Activated B cell treated with CpG ODN at 0.5 μM for 24 hours (primary cell): ENCODE measurements at regions not wholly inside any gene's neighbourhood (a gene's known extent, or its start where the extent isn't known, plus 50 kb on each side); places are given as distances from the start of the nearest gene placed in this dataset.

Experiments
- ATAC-seq: fragments of 200-7000 bp; cut with Tn5 transposase; one replicate; pipeline ENCODE4 v1.10.0; 2021; ENCODE audit warnings: low read depth, mild to moderate bottlenecking, moderate library complexity
- CTCF ChIA-PET: fragments of 350-600 bp; sonication (Branson Sonifier 250); formaldehyde crosslinking; loops from one replicate; lab custom pipeline; 2021; ENCODE audit warnings: antibody characterized with exemption; lab: Charles Lee
- POLR2A ChIA-PET: fragments of 350-600 bp; sonication (Branson Sonifier 250); formaldehyde crosslinking; loops from one replicate; lab custom pipeline; 2021; ENCODE audit warnings: antibody characterized with exemption; lab: Charles Lee
- DNase-seq: peaks from one replicate; pipeline ENCODE4 v3.0.0; 2022
- H3K27ac Mint-ChIP-seq: one replicate; pipeline ENCODE4 v1.8.0; 2020; ENCODE audit warnings: mixed read lengths
- H3K27me3 Mint-ChIP-seq: one replicate; pipeline ENCODE4 v1.8.0; 2021; ENCODE audit warnings: mixed read lengths
- H3K36me3 Mint-ChIP-seq: one replicate; pipeline ENCODE4 v1.8.0; 2021; ENCODE audit warnings: low read depth, mixed read lengths
- H3K4me1 Mint-ChIP-seq: one replicate; pipeline ENCODE4 v1.8.0; 2021; ENCODE audit warnings: mixed read lengths
- H3K4me3 Mint-ChIP-seq: one replicate; pipeline ENCODE4 v1.8.0; 2020; ENCODE audit warnings: mild to moderate bottlenecking, mixed read lengths
- H3K9me3 Mint-ChIP-seq: one replicate; pipeline ENCODE4 v1.8.0; 2020; ENCODE audit warnings: mixed read lengths
- intact Hi-C: fragments of 100-400 bp; cut with micrococcal nuclease; formaldehyde crosslinking; loops from one replicate; pipeline ENCODE4 v1.15.1; 2024
- TF ChIP-seq, protein P1 (sequence below): fragments of 200-600 bp; IDR thresholded peaks from one replicate; pipeline ENCODE4 v1.8.0; 2022; ENCODE audit warnings: antibody characterized with exemption, mild to moderate bottlenecking

DNA sequence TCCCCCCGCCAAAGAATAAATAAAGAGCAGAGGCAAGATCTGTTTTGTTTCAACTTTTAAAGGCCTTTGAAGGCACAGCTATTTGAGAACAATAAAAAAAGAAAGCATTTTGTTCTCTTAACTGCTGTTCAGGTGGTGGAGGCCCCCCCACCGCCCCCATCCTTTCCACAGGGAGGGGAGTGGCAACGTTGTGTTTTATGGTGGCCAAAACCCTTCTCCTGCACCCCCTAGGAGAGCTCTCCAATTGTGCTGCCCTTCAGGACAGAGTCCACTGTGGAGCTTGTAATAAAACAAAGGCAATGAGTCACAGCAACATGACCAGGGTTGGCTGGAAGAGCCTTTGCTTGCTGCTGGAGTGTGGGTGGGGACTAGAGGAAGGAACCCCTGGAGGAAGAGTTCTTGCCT lies 987.9 kb downstream of the KCNMA1 start:
- Mint-ChIP-seq H3K36me3 (no peaks in the 10 kb centered on the region), H3K9me3 (no peaks in the 10 kb centered on the region), H3K27me3 (peaks cover 4% of the 10 kb centered on the region), H3K27ac (no peak overlapping the region), H3K4me1 (no peaks in the 10 kb centered on the region), H3K4me3 (no peak overlapping the region)
- DNase-seq (no peak), ATAC-seq (no peak)
- intact Hi-C loops, result no loop called here
- POLR2A ChIA-PET, result no interaction called here
- TF ChIP-seq, protein P1, sequence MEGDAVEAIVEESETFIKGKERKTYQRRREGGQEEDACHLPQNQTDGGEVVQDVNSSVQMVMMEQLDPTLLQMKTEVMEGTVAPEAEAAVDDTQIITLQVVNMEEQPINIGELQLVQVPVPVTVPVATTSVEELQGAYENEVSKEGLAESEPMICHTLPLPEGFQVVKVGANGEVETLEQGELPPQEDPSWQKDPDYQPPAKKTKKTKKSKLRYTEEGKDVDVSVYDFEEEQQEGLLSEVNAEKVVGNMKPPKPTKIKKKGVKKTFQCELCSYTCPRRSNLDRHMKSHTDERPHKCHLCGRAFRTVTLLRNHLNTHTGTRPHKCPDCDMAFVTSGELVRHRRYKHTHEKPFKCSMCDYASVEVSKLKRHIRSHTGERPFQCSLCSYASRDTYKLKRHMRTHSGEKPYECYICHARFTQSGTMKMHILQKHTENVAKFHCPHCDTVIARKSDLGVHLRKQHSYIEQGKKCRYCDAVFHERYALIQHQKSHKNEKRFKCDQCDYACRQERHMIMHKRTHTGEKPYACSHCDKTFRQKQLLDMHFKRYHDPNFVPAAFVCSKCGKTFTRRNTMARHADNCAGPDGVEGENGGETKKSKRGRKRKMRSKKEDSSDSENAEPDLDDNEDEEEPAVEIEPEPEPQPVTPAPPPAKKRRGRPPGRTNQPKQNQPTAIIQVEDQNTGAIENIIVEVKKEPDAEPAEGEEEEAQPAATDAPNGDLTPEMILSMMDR, result no peak
- CTCF ChIA-PET, result no interaction called here

DNA sequence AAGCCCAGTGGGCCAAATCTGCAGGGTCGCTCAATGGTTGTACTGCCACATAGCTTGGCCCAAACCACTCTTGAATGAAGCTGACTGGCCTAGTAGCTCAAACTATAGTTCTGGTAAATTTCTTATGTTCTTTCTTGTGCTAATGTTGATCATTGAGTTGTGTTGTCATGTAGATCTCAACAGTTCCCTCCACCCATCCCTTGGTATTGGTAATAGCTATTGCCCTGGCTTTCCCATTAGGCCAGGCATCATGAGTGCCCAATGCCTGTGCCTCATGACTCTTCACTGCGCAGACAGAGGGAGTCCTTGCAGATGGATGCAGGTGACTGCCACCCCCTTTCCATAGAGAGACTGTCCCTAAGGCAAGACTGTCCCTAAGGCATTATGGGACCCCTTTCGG lies 988.4 kb downstream of the KCNMA1 start:
- POLR2A ChIA-PET, result no interaction called here
- Mint-ChIP-seq H3K36me3 (no peaks in the 10 kb centered on the region), H3K4me1 (no peaks in the 10 kb centered on the region), H3K27me3 (peaks cover 4% of the 10 kb centered on the region), H3K4me3 (no peak overlapping the region), H3K27ac (no peak overlapping the region), H3K9me3 (no peaks in the 10 kb centered on the region)
- intact Hi-C loops, result no loop called here
- ATAC-seq, result no peak
- DNase-seq, result no peak
- CTCF ChIA-PET, result no interaction called here
- TF ChIP-seq, protein P1, result no peak

DNA sequence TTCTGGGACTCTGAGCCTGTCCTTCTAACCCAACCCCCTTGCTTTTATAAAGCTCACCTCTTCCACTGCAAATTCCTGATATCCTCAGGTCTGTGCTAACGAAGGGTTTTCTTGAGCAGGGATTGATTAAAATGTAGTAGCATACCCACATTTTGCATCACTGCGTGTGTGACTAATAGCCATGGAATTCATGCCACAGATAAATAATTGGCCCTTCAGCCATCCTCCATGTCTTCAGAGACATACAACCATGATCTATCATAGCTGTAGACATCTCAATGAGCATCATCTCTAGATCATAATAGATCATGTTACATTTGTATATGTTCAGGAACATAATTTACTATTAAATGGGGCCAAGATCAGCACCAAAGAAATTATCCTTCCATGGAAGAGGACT lies 990.3 kb downstream of the KCNMA1 start:
- ChIA-PET POLR2A (no interaction called here), CTCF (no interaction called here)
- Mint-ChIP-seq H3K27ac (no peak overlapping the region), H3K4me3 (no peak overlapping the region), H3K36me3 (no peaks in the 10 kb centered on the region), H3K27me3 (no peaks in the 10 kb centered on the region), H3K9me3 (no peaks in the 10 kb centered on the region), H3K4me1 (no peaks in the 10 kb centered on the region)
- intact Hi-C loops, result no loop called here
- DNase-seq (no peak), ATAC-seq (no peak)
- TF ChIP-seq, protein P1, result no peak

DNA sequence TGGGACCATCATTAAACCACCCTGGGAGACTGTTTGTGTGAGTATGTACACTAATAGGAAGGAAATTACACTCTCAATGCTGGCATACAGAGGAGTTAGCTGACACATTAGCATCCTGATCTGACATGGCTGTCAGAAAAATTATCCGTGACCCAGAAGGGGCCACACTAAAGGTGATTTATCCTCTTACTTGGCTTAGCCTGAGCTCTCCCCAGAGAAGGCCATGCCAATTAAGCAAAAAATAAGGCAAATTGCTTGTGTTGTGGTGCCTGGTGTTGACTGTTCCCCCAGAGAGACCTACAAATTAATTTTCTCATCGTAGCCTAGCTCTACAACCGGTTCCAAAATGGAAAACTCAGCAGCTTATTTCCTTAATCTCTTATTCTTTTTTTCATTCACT lies 992.3 kb downstream of the KCNMA1 start:
- no peak overlapping the region for H3K4me3 Mint-ChIP-seq
- TF ChIP-seq, protein P1, result no peak
- H3K27ac Mint-ChIP-seq, result no peak overlapping the region
- POLR2A ChIA-PET, result no interaction called here
- no peaks in the 10 kb centered on the region for H3K9me3 Mint-ChIP-seq
- ATAC-seq (no peak), DNase-seq (no peak)
- H3K27me3 Mint-ChIP-seq, result no peaks in the 10 kb centered on the region
- no peaks in the 10 kb centered on the region for H3K4me1 Mint-ChIP-seq
- CTCF ChIA-PET, result no interaction called here
- H3K36me3 Mint-ChIP-seq, result no peaks in the 10 kb centered on the region
- intact Hi-C loops, result no loop called here

DNA sequence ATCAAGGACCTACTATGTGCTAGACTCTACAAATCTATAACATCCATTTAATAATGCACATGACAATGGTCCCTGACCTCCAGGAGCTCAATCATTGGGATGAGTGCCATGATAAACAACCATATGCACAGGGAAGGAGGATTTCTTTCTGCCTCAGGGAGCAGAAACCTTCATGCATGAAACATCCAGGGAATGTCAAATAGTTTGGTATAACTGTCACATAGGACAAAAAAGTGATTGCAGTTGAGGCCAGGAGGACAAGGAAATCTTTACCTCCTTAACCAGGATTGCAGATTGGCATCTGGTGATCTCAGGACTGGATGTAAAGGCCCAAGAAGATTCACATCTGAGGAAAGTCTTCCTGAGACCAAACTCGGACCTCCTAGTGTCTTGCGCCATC lies 993.1 kb downstream of the KCNMA1 start:
- DNase-seq, result no peak
- intact Hi-C loops, result no loop called here
- Mint-ChIP-seq H3K9me3 (no peaks in the 10 kb centered on the region), H3K27ac (no peak overlapping the region), H3K4me3 (no peak overlapping the region), H3K36me3 (no peaks in the 10 kb centered on the region), H3K27me3 (no peaks in the 10 kb centered on the region), H3K4me1 (no peaks in the 10 kb centered on the region)
- TF ChIP-seq, protein P1, result no peak
- POLR2A ChIA-PET, result no interaction called here
- ATAC-seq, result no peak
- CTCF ChIA-PET, result no interaction called here
